T-helper 2 cell treated with Interferon-gamma antibody and Interleukin-4, amounts not matched to agents 100 ng/mL and 5 ng/mL, for 36 hours (primary cell): ENCODE measurements at regions not wholly inside any gene's neighbourhood (a gene's known extent, or its start where the extent isn't known, plus 50 kb on each side); places are given as distances from the start of the nearest gene placed in this dataset.
"Not testable (repeated sequence)": the region's sequence is repeated elsewhere in the genome, so short reads cannot be mapped to it uniquely, and the experiment has no call there.

Experiments
- intact Hi-C: fragments of 100-400 bp; cut with micrococcal nuclease; formaldehyde crosslinking; loops from one replicate; pipeline ENCODE4 v1.15.1; 2023

DNA sequence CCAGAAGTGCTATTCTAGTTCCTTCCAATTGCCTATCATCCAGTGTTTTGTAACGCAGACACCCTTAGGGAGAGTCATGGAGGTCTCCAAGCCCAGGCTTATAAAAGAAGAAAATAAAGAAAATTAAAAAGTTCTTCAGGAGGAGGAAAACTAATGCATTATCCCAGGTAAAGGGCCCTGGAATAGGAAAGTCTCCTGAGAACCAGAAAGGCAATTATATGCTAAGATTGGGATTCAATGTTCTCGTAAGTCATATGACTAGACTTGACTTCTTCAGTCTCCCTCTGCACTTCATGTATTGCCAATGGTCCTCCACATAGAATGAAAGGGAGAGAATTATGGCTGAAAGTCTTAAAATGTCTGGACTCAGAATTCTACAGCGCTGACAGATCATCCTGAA lies 154.4 kb upstream of the STK32A start:
- intact Hi-C loops: no loop called here

DNA sequence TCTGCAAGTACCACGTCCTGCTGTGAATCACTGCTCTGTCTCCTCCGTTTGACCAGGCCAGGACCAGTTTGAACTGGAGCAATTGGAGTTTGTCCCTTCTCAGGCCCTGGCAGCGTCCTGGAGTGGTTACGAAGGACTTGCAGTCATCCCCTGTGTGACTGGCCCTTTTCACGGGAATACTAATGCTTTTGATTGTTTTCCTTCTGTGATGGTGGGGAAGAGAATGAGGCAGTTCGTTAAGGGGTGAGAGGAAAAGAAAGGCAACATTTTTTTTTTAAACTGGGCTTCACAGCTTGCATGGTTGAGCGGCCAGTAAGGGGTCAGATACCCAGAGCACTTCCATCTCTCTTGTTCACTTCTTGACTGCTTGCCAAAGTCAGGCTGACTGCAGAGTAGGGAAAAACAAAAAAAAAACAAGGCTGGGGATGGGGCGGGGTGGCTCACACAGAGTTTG lies 153.5 kb upstream of the STK32A start:
- intact Hi-C loops: no loop called here

DNA sequence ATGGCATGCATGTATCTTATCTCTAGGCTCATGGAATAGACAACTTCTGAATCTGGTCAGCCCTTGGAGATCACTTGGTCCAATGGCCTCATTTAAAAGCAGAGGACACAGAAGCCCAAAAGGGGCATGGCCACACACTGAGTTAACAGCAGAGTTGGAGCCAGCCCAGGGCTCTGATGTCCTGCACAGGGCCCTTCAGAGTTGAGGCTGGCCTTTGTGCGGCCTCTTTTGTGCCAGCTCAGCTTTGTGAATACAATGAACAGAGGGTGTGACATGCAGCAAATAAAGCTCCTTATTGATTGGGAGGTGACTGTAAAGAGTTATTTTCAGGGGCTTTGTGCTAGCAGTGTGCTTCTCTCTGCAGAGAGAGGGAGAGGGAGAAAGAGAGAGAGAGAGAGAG lies 150.1 kb upstream of the STK32A start:
- intact Hi-C loops: no loop called here

DNA sequence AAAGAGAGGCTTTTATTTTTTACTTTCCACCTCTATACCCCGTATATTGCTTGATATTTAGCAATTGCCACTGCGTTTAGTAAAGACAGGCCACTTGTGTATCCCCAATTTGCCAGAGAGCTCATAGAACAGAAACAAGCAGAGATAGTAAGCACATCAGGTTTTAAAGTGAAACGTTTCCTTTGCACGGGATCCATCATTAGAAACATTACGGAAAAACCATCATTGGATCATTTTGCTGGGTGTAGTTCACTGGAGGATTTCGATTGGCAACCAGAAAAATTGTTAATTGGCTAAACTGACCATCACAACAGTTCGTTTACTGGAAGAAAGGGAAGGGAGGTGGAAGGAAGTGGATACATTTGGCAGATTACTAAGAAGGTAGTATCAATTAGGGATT lies 149.4 kb upstream of the STK32A start:
- intact Hi-C loops: no loop called here

- intact Hi-C loops: no loop called here
These were observed 142.8 kb upstream of the STK32A start for GRCh38 chr5:147092044-147092443.

GRCh38 chr5:147093138-147093537 lies 141.7 kb upstream of the STK32A start:
- intact Hi-C loops: no loop called here

GRCh38 chr5:147095740-147096139 lies 139.1 kb upstream of the STK32A start:
- intact Hi-C loops: no loop called here

DNA sequence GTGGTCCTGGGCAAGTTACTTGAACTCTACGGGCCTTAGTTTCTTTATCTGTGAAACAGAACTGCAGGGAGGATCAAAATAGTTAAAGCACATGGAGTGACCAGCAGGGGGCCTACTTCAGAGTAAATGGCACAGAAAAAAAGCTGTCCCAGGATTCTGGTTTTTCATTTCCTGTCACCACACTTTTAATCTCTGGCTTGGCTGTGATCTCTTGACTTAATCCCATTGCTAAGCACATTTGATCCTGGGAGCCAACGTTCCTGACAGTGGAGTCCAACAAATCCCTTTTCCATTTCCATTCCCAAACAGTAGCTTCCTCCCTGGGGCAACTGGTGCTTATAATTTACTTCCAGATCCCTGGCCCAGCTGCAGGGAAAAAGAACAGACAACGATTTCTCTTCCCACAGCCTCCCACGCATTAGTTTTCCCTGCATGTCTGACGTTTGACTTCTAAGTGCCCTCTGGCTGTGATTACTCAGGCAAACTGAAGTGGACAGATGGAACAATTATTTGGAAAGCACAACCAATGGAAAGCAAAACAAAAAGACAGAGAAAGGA lies 136.5 kb upstream of the STK32A start:
- intact Hi-C loops: loop anchor here (2.0 kb wide), 1 partner anchor 90 kb away; no protein-coding TSS in a partner anchor

- intact Hi-C loops: no loop called here
These were observed 133.0 kb upstream of the STK32A start for GRCh38 chr5:147101659-147102369.

- intact Hi-C loops: no loop called here
These were observed 121.9 kb upstream of the STK32A start for GRCh38 chr5:147112899-147113298.

DNA sequence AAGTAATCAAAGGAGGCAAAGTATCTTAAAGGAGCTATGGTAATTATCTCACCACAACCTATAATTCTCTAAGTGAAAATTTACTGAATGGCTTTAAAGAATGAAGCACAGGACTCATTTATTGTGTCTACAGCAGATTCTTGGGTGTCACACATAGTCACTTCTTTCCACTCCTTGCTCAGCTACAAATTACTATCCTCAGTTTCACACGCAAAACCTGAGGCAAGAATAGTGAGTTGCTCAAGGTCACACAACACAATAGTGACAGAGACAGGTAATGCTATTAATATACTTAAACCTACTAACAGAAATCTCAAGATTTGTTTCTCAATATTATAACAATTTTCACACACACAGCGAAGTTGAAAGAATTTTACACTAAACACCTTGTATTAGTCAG lies 120.9 kb upstream of the STK32A start:
- intact Hi-C loops: no loop called here

- intact Hi-C loops: not testable (repeated sequence)
These were observed 95.1 kb upstream of the STK32A start for GRCh38 chr5:147139759-147140158.

DNA sequence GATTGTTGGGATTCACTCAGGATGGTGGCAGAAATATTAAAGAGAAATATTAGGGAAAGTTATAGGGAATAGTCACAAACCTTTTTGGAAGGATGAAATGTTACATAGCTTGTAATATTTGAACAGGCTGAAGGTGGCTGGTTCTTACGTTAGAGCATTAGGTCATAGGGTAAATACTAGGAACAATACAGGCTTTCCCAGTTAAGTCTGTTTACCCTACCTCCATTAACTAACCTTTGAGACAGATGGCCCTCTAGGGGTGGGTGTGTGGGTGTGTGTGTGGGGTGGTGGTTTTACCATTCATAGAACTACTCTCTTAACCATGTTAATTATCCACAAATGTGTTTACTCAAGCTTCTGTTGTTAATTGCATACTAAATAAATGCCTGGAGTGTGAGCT lies 94.3 kb upstream of the STK32A start:
- intact Hi-C loops: no loop called here

- intact Hi-C loops: not testable (repeated sequence)
These were observed 93.2 kb upstream of the STK32A start for GRCh38 chr5:147141580-147141979.

GRCh38 chr5:147143215-147143614 lies 91.6 kb upstream of the STK32A start:
- intact Hi-C loops: no loop called here

DNA sequence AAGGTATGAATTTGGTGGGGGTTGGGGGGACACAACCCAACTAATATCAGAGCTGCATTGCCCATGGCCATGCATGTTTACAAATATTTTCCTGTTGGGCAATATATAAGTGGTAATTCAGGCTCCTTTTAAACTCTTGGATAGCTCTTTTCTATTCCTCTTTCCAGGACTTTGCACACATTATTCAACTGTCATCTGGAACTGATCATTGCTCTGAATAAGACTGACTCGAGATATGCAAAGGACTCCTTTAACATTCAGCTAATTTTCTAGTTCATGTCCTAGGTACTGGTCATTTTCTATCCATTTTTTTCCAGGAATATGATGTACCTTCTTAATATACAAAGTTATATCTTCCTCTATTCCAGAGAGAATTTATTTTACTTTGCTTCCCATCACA lies 89.5 kb upstream of the STK32A start:
- intact Hi-C loops: no loop called here

DNA sequence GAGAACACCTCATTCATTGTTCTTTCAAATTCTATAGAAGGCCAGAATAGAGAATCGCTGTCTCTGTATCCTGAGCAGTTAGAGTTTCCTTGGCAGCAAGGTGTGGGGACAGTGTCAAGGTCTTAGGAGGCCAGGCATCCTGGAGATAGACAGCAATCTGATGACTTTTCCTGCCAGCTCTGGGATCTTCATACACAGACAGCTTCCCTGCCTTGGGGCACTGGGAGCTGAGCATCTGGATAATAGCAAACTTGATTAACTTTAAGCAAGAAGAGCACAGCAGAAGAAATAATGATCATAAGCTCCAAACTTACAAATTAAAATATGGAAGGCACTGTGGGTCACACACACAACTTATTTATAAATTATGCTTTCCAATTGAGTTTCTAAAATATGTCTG lies 86.1 kb upstream of the STK32A start:
- intact Hi-C loops: no loop called here

GRCh38 chr5:147152086-147152485 lies 82.7 kb upstream of the STK32A start:
- intact Hi-C loops: no loop called here

GRCh38 chr5:147154809-147155208 lies 80.0 kb upstream of the STK32A start:
- intact Hi-C loops: no loop called here

GRCh38 chr5:147156012-147156411 lies 78.8 kb upstream of the STK32A start:
- intact Hi-C loops: no loop called here

DNA sequence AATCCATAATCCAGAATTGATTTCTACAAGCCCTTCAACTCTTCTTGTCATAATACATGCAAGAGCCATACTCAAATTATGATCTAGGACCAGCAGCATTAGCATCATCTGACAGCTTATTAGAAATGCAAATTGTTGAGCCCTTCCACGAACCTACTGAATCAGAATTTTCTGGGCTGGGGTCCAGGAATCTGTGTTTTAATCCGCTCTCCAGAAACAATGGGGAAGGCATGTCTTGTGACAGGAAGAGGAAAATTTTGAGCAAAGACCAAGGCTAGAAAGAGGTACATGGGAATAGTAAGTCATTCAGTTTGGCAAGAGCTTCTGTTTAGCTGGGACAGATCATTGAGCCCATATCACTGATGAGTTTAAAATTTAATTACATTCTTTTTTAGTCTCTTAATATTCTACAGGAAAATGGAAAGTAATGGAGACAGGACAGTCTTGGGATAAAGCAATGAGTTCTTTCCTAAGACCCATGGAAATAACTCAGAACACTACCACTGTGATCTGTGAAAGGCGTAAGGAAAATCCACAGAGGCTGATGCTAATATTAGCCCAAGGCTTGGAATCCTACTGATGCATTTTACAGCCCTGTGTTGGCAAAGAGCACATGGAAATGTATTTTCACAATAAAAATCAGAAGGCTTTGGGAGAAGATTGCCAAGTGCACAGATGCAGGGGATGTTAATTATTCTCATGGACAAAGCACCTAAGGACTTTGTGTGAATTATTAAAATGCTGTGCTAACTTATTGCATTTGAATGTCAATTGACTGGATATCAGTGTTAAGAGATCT lies 73.7 kb upstream of the STK32A start:
- intact Hi-C loops: no loop called here

- intact Hi-C loops: no loop called here
These were observed 72.1 kb upstream of the STK32A start for GRCh38 chr5:147162740-147163139.
